Osteocyte (in vitro differentiated cells): ENCODE measurements at regions not wholly inside any gene's neighbourhood (a gene's known extent, or its start where the extent isn't known, plus 50 kb on each side); places are given as distances from the start of the nearest gene placed in this dataset.

Experiments
- DNase-seq: peaks from one replicate; pipeline ENCODE4 v3.0.0; 2021; ENCODE audit warnings: mixed read lengths; ENCODE audit not compliant: unreplicated experiment; ENCODE audit errors: extremely low spot score
- H3K27ac Mint-ChIP-seq: one replicate; pipeline ENCODE4 v1.8.0; 2021; ENCODE audit warnings: mild to moderate bottlenecking, mixed read lengths; ENCODE audit not compliant: unreplicated experiment
- H3K27me3 Mint-ChIP-seq: one replicate; pipeline ENCODE4 v1.8.0; 2021; ENCODE audit warnings: mixed read lengths; ENCODE audit not compliant: unreplicated experiment
- H3K36me3 Mint-ChIP-seq: one replicate; pipeline ENCODE4 v1.8.0; 2021; ENCODE audit warnings: mixed read lengths; ENCODE audit not compliant: unreplicated experiment
- H3K4me1 Mint-ChIP-seq: one replicate; pipeline ENCODE4 v1.8.0; 2021; ENCODE audit warnings: mixed read lengths; ENCODE audit not compliant: unreplicated experiment
- H3K4me3 Mint-ChIP-seq: one replicate; pipeline ENCODE4 v1.8.0; 2021; ENCODE audit warnings: mild to moderate bottlenecking, moderate library complexity, mixed read lengths; ENCODE audit not compliant: unreplicated experiment
- H3K9me3 Mint-ChIP-seq: one replicate; pipeline ENCODE4 v1.8.0; 2021; ENCODE audit warnings: mixed read lengths; ENCODE audit not compliant: unreplicated experiment
- TF ChIP-seq, protein P1 (sequence below): fragments of 200-600 bp; sonication (generic); IDR thresholded peaks from 2 replicates; pipeline ENCODE4 v1.5.0; 2021; ENCODE audit warnings: antibody characterized with exemption, mild to moderate bottlenecking, moderate library complexity

DNA sequence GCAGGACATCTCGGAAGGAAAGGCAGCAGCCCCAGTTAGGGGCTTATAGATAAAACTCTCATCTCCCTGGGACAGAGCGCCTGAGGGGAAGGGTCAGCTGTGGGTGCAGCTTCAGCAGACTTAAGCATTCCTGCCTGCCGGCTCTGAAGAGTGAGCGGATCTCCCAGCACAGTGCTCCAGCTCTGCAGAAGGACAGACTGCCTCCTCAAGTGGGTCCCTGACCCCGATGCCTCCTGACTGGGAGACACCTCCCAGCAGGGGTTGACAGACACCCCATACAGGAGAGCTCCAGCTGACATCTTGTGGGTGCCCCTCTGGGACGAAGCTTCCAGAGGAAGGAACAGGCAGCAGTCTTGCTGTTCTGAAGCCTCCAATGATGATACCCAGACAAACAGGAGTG, 117.1 kb upstream of the POT1 start:
- H3K36me3 Mint-ChIP-seq: no peaks in the 10 kb centered on the region
- TF ChIP-seq, protein P1, sequence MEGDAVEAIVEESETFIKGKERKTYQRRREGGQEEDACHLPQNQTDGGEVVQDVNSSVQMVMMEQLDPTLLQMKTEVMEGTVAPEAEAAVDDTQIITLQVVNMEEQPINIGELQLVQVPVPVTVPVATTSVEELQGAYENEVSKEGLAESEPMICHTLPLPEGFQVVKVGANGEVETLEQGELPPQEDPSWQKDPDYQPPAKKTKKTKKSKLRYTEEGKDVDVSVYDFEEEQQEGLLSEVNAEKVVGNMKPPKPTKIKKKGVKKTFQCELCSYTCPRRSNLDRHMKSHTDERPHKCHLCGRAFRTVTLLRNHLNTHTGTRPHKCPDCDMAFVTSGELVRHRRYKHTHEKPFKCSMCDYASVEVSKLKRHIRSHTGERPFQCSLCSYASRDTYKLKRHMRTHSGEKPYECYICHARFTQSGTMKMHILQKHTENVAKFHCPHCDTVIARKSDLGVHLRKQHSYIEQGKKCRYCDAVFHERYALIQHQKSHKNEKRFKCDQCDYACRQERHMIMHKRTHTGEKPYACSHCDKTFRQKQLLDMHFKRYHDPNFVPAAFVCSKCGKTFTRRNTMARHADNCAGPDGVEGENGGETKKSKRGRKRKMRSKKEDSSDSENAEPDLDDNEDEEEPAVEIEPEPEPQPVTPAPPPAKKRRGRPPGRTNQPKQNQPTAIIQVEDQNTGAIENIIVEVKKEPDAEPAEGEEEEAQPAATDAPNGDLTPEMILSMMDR: no peak
- H3K27me3 Mint-ChIP-seq: peaks cover 11% of the 10 kb centered on the region
- H3K27ac Mint-ChIP-seq: no peak overlapping the region
- H3K9me3 Mint-ChIP-seq: peaks cover 12% of the 10 kb centered on the region
- no peaks in the 10 kb centered on the region for H3K4me1 Mint-ChIP-seq
- DNase-seq: no peak
- H3K4me3 Mint-ChIP-seq: no peak overlapping the region

DNA sequence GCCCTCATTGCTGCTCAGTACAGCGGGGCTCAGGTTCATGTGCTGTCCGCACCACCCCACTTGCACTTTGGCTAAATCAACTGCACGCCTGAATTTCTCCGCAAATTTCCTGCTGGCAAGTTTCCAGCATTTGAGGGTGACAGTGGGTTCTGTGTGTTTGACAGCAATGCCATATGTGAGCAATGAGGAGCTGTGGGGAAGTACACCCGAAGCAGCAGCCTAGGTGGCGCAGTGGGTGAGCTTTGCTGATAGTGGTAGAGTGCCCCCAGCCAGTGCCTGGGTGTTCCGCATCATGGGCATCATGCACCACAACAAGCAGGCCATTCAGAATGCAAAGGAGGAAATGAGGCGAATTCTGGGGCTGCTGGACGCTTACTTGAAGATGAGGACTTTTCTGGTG, 103.9 kb upstream of the POT1 start:
- no peaks in the 10 kb centered on the region for H3K36me3 Mint-ChIP-seq
- H3K4me1 Mint-ChIP-seq: no peaks in the 10 kb centered on the region
- no peak overlapping the region for H3K4me3 Mint-ChIP-seq
- peaks cover 3% of the 10 kb centered on the region for H3K27me3 Mint-ChIP-seq
- no peak overlapping the region for H3K27ac Mint-ChIP-seq
- TF ChIP-seq, protein P1: no peak
- no peaks in the 10 kb centered on the region for H3K9me3 Mint-ChIP-seq
- no peak for DNase-seq

DNA sequence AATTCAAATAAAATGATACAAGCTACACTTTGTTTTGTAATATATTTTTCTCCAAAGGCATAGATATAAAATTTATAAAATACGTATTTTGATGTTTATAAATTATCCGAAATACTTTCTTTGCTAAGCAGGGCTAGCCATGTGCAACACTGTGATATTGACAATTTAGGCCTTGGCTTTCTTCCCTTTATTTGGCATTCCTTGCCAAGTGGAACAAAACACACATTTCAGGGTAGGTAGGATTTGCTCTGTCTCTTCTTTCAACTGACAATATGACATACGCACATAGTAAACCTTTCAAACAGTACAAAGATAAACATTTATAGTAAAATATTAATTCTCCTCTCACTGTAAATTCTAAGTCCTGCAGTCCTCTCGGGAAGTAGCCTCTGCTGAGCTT, 103.3 kb upstream of the POT1 start:
- H3K27me3 Mint-ChIP-seq: peaks cover 3% of the 10 kb centered on the region
- H3K4me3 Mint-ChIP-seq: no peak overlapping the region
- no peaks in the 10 kb centered on the region for H3K36me3 Mint-ChIP-seq
- TF ChIP-seq, protein P1: no peak
- H3K9me3 Mint-ChIP-seq: no peaks in the 10 kb centered on the region
- no peak for DNase-seq
- no peak overlapping the region for H3K27ac Mint-ChIP-seq
- H3K4me1 Mint-ChIP-seq: no peaks in the 10 kb centered on the region

DNA sequence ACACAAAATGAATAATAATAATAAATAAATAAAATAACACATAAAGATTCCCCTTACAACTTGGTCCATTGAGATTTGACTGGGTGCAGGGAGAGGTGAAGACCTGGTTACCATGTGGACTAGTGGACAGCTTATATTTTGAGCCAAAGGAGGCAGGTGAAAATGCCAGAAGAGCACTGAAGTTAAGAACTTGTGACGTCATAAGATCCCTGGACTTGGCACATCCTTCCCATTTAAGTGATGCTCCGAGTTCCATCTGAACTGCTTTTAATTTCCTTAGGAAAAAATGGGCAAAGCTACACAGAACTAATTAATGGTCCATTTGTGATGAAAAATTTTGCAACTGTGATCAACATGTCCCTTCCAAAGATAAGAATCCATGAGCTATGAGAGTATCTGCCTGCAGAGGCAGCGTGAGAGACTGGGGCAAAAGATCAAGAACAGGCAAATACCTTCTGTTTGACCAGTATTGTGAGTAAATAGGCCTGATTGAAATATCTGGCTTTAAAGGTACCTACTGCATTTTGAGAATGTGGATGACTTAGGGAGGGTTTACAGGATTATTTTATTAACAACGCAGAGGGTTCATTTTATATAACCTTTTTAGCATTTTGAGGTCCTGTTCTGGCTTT, 101.2 kb upstream of the POT1 start:
- no peak for DNase-seq
- peaks cover 5% of the 10 kb centered on the region for H3K27me3 Mint-ChIP-seq
- H3K27ac Mint-ChIP-seq: no peak overlapping the region
- H3K9me3 Mint-ChIP-seq: no peaks in the 10 kb centered on the region
- H3K36me3 Mint-ChIP-seq: no peaks in the 10 kb centered on the region
- TF ChIP-seq, protein P1: no peak
- no peaks in the 10 kb centered on the region for H3K4me1 Mint-ChIP-seq
- no peak overlapping the region for H3K4me3 Mint-ChIP-seq

DNA sequence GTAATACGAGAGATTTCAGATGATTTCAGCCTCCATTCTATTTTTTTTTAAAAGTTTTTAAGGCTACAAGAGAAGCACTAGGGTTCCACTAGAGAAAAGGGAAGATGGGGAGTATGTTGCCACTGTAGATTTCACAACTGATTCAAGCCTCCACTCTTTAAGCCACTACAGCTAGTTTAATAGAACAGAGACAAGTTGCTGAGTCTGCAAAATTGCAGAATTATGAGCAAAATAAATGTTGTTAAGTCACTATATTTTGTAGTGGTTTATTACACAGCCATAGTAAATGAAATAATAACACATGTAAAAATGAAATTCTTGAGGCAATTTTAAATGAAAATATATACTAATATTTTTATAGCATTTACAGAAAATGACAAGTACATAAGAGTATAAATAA, 96.0 kb upstream of the POT1 start:
- no peak overlapping the region for H3K27ac Mint-ChIP-seq
- no peaks in the 10 kb centered on the region for H3K9me3 Mint-ChIP-seq
- TF ChIP-seq, protein P1: no peak
- no peak overlapping the region for H3K4me3 Mint-ChIP-seq
- no peak for DNase-seq
- no peaks in the 10 kb centered on the region for H3K36me3 Mint-ChIP-seq
- no peaks in the 10 kb centered on the region for H3K4me1 Mint-ChIP-seq
- peaks cover 5% of the 10 kb centered on the region for H3K27me3 Mint-ChIP-seq
